HG02588 (cell line): ENCODE measurements at regions not wholly inside any gene's neighbourhood (a gene's known extent, or its start where the extent isn't known, plus 50 kb on each side); places are given as distances from the start of the nearest gene placed in this dataset.
"Not testable (repeated sequence)": the region's sequence is repeated elsewhere in the genome, so short reads cannot be mapped to it uniquely, and the experiment has no call there.

Experiments
- ATAC-seq: cut with Tn5 transposase; IDR thresholded peaks from one replicate; pipeline ENCODE4 v1.9.1; 2021; ENCODE audit warnings: mild to moderate bottlenecking, moderate library complexity; ENCODE audit not compliant: unreplicated experiment

DNA sequence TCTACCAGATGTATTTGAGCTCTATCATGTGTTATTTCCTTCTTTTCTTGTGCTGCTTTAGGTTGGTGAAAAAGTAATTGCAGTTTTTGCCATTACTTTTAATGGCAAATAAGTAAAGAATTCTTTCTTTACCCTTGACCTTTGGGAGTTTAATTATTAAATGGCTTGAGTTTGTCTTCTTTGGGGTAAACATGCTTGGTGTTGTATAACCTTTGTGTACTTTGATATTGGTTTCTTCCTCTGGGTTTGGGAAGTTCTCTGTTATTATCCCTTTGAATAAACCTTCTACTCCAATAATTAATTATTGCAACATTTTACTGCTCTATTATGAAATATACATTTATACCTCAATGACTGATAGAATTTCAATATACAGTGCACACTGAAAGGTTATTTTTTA lies 709.4 kb downstream of the PCDH17 start:
- ATAC-seq, result no peak

GRCh38 chr13:58341318-58341717 lies 709.8 kb downstream of the PCDH17 start:
- no peak for ATAC-seq

- no peak for ATAC-seq
Observed at GRCh38 chr13:58343076-58343475, 711.5 kb downstream of the PCDH17 start.

- ATAC-seq, result not testable (repeated sequence)
Observed at GRCh38 chr13:58352100-58352499, 720.6 kb downstream of the PCDH17 start.

DNA sequence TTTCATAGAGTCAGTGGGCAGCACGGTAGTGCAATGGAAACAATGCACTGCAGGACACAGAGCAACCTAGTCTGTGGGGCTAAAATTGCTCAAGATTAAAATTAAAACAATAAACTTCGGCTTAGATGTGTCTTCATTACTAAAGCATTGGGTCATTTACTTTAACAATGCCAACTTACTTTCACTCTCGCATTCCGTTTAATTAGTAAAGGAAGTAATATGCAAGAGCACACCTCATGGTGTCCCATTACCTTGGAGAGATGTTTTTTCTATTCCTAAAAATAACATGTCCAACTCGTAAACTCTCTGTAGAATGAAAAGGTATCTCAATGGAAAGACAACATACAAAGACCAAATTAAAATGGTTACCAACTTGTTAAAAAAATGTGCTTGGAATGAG lies 738.4 kb downstream of the PCDH17 start:
- no peak for ATAC-seq

DNA sequence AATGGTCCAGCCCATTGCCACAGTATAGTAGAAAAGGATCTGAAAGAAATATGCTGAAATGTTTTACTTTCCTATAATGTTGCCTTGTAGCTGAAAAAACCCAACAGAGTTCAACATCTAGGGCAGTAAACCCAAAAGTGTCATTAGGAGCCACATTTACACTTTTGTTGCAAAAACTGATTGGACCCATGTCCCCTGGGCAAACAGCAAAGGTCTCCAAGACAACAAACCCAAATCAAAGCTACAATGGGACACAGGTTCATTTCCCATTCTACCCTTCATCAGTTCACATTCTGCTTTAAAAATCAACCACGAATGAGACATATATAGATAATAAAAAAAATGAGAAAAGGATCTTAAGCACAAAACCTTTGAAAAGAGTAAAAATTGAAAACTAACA lies 744.8 kb downstream of the PCDH17 start:
- no peak for ATAC-seq

- no peak for ATAC-seq
Observed at GRCh38 chr13:58376775-58377174, 745.2 kb downstream of the PCDH17 start.

DNA sequence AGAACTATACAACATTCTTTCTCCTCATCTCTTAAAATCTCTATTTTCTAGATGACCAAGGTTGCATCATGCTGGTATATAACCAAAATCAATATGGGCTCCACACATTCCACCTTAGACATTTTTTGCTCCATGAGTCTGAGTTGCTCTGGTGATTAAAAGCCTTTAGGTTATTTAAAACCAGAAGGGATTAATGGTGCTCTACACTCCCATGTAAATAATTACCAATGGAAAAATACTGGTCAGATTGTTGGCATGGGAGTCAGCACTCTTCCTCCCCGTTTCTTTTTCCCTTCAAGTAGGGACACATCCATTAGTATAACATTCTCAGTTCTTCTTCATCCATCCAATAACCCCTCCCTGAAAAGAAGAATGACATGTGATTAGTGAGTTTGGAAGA lies 747.7 kb downstream of the PCDH17 start:
- no peak for ATAC-seq

- ATAC-seq, result not testable (repeated sequence)
Observed at GRCh38 chr13:58385336-58385735, 753.8 kb downstream of the PCDH17 start.

- ATAC-seq, result no peak
Observed at GRCh38 chr13:58397596-58398387, 766.2 kb downstream of the PCDH17 start.

GRCh38 chr13:58399263-58399662 lies 767.7 kb downstream of the PCDH17 start:
- no peak for ATAC-seq

- no peak for ATAC-seq
Observed at GRCh38 chr13:58406545-58406944, 775.0 kb downstream of the PCDH17 start.

DNA sequence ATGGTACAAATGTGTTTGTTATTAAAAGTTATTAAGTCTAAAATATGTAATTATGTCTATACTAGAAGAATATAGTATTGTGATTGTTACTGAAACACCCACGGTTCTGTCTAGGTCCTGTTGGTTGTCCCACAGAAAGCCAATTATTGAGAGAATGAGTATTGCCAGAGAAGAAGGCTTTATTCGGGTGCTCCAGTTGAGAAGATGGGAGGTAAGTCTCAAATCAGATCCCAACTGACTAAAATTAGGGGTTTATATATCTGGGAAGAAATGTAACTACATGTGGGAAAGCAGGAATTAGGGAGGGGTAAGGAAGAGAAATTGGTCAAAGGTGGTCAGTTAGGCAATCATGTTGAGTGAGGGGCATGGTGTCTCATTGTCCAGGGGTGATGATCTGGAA lies 798.4 kb downstream of the PCDH17 start:
- no peak for ATAC-seq

DNA sequence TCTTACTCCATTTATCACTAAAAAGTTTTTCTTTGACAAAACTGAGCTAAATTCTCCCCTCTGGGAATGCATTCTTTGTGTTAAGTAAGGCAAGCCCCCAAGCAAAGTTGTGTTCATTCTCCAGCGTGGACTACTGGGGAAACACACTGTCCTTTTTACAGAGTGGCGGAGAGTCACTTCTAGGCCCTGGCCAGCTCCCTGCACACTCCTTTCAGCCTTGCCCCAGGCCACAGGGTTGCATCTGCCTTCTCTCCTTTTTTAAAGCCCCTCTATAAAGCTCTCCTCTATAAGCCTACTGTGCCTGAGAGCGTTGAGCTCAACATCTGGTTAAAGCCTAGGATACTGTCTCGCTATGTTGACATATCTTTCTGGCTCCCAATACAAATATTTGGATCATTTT lies 803.4 kb downstream of the PCDH17 start:
- ATAC-seq, result no peak

DNA sequence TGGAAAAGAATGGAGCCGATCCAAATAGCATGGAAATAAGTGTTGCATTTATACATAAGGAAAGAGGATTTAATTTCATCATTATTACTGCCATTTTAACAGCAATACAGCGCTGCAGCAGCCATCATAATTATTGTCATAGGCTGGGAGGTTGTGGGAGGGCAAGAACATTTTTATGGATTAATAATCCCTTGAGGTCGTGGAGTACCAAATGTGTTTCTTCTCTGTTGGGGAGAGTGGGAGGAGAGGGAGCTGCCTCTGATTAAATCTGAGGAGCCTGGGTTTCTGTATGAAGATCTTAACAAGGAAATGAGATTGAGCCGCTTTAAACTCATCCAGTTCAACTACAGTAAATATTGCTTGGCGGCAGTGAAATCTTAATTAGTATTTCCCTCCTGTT lies 805.9 kb downstream of the PCDH17 start:
- no peak for ATAC-seq

- no peak for ATAC-seq
Observed at GRCh38 chr13:58446979-58447378, 815.4 kb downstream of the PCDH17 start.

GRCh38 chr13:58452123-58452623 lies 820.6 kb downstream of the PCDH17 start:
- ATAC-seq, result no peak

GRCh38 chr13:58455094-58455493 lies 823.5 kb downstream of the PCDH17 start:
- ATAC-seq, result no peak

DNA sequence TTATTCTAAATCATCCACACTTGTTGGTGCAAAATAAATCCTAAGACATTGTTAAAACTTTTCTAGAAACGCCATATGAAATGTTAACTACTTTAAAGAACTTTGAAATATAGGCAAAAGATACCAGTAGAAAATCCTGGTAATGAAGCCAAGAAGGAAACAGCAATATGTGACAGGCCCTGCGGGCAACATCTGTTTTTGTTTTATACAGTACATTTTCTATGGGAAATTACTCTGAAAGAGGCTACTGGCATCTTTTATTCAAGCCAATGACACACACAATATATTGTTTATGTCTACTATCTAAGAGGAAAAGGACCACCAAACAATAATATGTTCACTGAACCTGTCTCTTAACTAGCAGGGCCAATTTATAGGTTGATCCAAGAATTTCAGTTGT lies 829.7 kb downstream of the PCDH17 start:
- no peak for ATAC-seq

DNA sequence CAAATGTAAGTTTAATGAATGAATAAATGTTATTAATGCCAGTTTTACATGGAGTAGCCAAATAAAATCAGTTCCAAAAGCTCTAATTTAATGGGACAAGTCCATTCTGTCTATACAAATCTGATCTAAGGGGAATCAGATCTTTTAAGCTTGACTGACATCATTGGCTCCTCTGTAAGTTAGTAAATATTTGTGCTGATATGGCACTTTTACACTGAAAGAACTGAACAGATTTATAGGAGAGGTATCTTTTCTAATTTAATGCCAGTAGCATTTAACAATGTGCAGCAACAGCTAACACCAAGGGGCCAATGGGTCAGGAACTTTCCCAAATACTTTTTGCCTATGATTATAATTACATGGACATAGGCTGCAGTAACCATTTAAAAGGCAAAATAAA lies 832.3 kb downstream of the PCDH17 start:
- no peak for ATAC-seq

DNA sequence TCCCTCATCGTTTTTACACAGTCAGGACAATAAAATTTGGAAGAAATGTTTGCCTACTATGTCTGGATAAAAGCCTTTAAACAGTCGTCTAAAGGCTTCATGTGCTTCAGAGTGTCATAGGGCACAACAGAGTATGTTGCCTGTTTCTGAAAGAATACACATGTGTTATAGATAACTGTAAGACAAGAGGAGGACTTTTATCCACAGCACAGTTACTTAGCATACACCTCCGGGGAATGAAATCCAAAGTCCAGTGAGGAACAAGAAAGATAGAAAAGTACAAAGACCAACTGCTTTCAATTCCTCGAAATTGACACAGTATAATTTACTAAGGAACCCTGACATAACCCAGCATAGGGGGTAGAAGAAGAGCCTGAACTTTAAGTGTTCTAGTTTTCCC lies 835.6 kb downstream of the PCDH17 start:
- ATAC-seq, result no peak

GRCh38 chr13:58472483-58472882 lies 840.9 kb downstream of the PCDH17 start:
- ATAC-seq, result no peak

GRCh38 chr13:58474581-58474980 lies 843.0 kb downstream of the PCDH17 start:
- no peak for ATAC-seq
